HT1080 (cell line): ENCODE measurements at regions not wholly inside any gene's neighbourhood (a gene's known extent, or its start where the extent isn't known, plus 50 kb on each side); places are given as distances from the start of the nearest gene placed in this dataset.

Source experiments
- DNase-seq: peaks from one replicate; pipeline ENCODE4 v3.0.0-alpha.2; 2015; ENCODE audit warnings: low read depth

- no peak for DNase-seq
Measured at GRCh38 chr17:79324194-79324593, 249.6 kb downstream of the ENGASE start.

- no peak for DNase-seq
Measured at GRCh38 chr17:79323566-79323965, 248.9 kb downstream of the ENGASE start.

- no peak for DNase-seq
Measured at GRCh38 chr17:79322211-79323123, 247.8 kb downstream of the ENGASE start.

GRCh38 chr17:79320331-79320730 is 245.7 kb downstream of the ENGASE start:
- DNase-seq, result no peak

GRCh38 chr17:79317916-79318315 is 243.3 kb downstream of the ENGASE start:
- no peak for DNase-seq

- no peak for DNase-seq
Measured at GRCh38 chr17:79316805-79317204, 242.2 kb downstream of the ENGASE start.

GRCh38 chr17:79315358-79316105 is 240.9 kb downstream of the ENGASE start:
- DNase-seq, result no peak

GRCh38 chr17:79314617-79315357 is 240.2 kb downstream of the ENGASE start:
- DNase-seq, result no peak

GRCh38 chr17:79311373-79311772 is 236.7 kb downstream of the ENGASE start:
- DNase-seq, result no peak

GRCh38 chr17:79306424-79307318 is 232.0 kb downstream of the ENGASE start:
- no peak for DNase-seq

GRCh38 chr17:79305768-79306423 is 231.3 kb downstream of the ENGASE start:
- DNase-seq, result no peak

- no peak for DNase-seq
Measured at GRCh38 chr17:79305376-79305767, 230.7 kb downstream of the ENGASE start.

- DNase-seq, result no peak
Measured at GRCh38 chr17:79304884-79305283, 230.3 kb downstream of the ENGASE start.

GRCh38 chr17:79303641-79304205 is 229.1 kb downstream of the ENGASE start:
- DNase-seq, result no peak

- DNase-seq, result no peak
Measured at GRCh38 chr17:79301469-79301868, 226.8 kb downstream of the ENGASE start.

- no peak for DNase-seq
Measured at GRCh38 chr17:79299349-79299748, 224.7 kb downstream of the ENGASE start.

- DNase-seq, result no peak
Measured at GRCh38 chr17:79298799-79299198, 224.2 kb downstream of the ENGASE start.

- no peak for DNase-seq
Measured at GRCh38 chr17:79296243-79296642, 221.6 kb downstream of the ENGASE start.

GRCh38 chr17:79295307-79295706 is 220.7 kb downstream of the ENGASE start:
- DNase-seq, result peak; percentile 20
